WTC11 (cell line): ENCODE measurements at regions not wholly inside any gene's neighbourhood (a gene's known extent, or its start where the extent isn't known, plus 50 kb on each side); places are given as distances from the start of the nearest gene placed in this dataset.

ENCODE experiments used
- ATF2 ChIP-seq: sonication (generic); formaldehyde crosslinking; IDR thresholded peaks from 2 replicates; pipeline ENCODE4 v1.8.1; 2022; ENCODE audit warnings: low read depth, missing genetic modification reagents, borderline replicate concordance
- E2F4 ChIP-seq: sonication (generic); formaldehyde crosslinking; IDR thresholded peaks from 2 replicates; pipeline ENCODE4 v1.8.1; 2022; ENCODE audit warnings: low read depth, mild to moderate bottlenecking, moderate library complexity, missing genetic modification reagents, borderline replicate concordance
- E2F5 ChIP-seq: sonication (generic); formaldehyde crosslinking; IDR thresholded peaks from 2 replicates; pipeline ENCODE4 v1.8.1; 2022; ENCODE audit warnings: mild to moderate bottlenecking, moderate library complexity, missing genetic modification reagents
- ELF4 ChIP-seq: sonication (generic); formaldehyde crosslinking; IDR thresholded peaks from 2 replicates; pipeline ENCODE4 v1.8.1; 2022; ENCODE audit warnings: low read depth, mild to moderate bottlenecking, moderate library complexity, missing genetic modification reagents
- FOXP4 ChIP-seq: sonication (generic); formaldehyde crosslinking; IDR thresholded peaks from 2 replicates; pipeline ENCODE4 v1.8.0; 2022; ENCODE audit warnings: mild to moderate bottlenecking, missing genetic modification reagents
- GTF2I ChIP-seq: fragments of 250-450 bp; sonication (Bioruptor Pico); conservative IDR thresholded peaks from 2 replicates; pipeline ENCODE4 v1.4.0; 2021; ENCODE audit warnings: mild to moderate bottlenecking
- IRF1 ChIP-seq: sonication (generic); formaldehyde crosslinking; IDR thresholded peaks from 2 replicates; pipeline ENCODE4 v1.8.0; 2023; ENCODE audit warnings: missing genetic modification reagents
- JUN ChIP-seq: sonication (generic); formaldehyde crosslinking; IDR thresholded peaks from 2 replicates; pipeline ENCODE4 v1.8.0; 2023; ENCODE audit warnings: mild to moderate bottlenecking, missing genetic modification reagents
- KAT7 ChIP-seq: sonication (generic); formaldehyde crosslinking; IDR thresholded peaks from 2 replicates; pipeline ENCODE4 v1.8.1; 2023; ENCODE audit warnings: missing genetic modification reagents, mild to moderate bottlenecking, borderline replicate concordance
- MLX ChIP-seq: sonication (generic); formaldehyde crosslinking; IDR thresholded peaks from 2 replicates; pipeline ENCODE4 v1.8.1; 2023; ENCODE audit warnings: mild to moderate bottlenecking, missing genetic modification reagents, moderate library complexity
- MYBL2 ChIP-seq: sonication (generic); formaldehyde crosslinking; IDR thresholded peaks from 2 replicates; pipeline ENCODE4 v1.8.1; 2023; ENCODE audit warnings: mild to moderate bottlenecking, moderate library complexity, missing genetic modification reagents
- NFATC4 ChIP-seq: fragments of 250-450 bp; sonication (Bioruptor Pico); IDR thresholded peaks from 2 replicates; pipeline ENCODE4 v1.9.0; 2021; ENCODE audit warnings: mild to moderate bottlenecking
- NR3C1 ChIP-seq: sonication (generic); formaldehyde crosslinking; conservative IDR thresholded peaks from 2 replicates; pipeline ENCODE4 v1.8.1; 2023; ENCODE audit warnings: low read depth, mild to moderate bottlenecking, missing genetic modification reagents
- RELA ChIP-seq: sonication (generic); formaldehyde crosslinking; IDR thresholded peaks from 2 replicates; pipeline ENCODE4 v1.8.1; 2022; ENCODE audit warnings: missing genetic modification reagents, mild to moderate bottlenecking, borderline replicate concordance
- SMAD4 ChIP-seq: sonication (generic); formaldehyde crosslinking; IDR thresholded peaks from 2 replicates; pipeline ENCODE4 v1.8.0; 2022; ENCODE audit warnings: mild to moderate bottlenecking, missing genetic modification reagents
- TP53 ChIP-seq: sonication (generic); formaldehyde crosslinking; IDR thresholded peaks from 2 replicates; pipeline ENCODE4 v1.8.1; 2023; ENCODE audit warnings: mild to moderate bottlenecking, missing genetic modification reagents
- USF2 ChIP-seq: sonication (generic); formaldehyde crosslinking; IDR thresholded peaks from 2 replicates; pipeline ENCODE4 v1.8.1; 2023; ENCODE audit warnings: mild to moderate bottlenecking, missing genetic modification reagents, moderate library complexity
- ZBTB21 ChIP-seq: sonication (generic); formaldehyde crosslinking; IDR thresholded peaks from 2 replicates; pipeline ENCODE4 v1.8.1; 2023; ENCODE audit warnings: mild to moderate bottlenecking, missing genetic modification reagents, borderline replicate concordance
- ZNF232 ChIP-seq: sonication (generic); formaldehyde crosslinking; IDR thresholded peaks from 2 replicates; pipeline ENCODE4 v1.8.0; 2022; ENCODE audit warnings: mild to moderate bottlenecking, missing genetic modification reagents
- ZNF281 ChIP-seq: sonication (generic); formaldehyde crosslinking; IDR thresholded peaks from 2 replicates; pipeline ENCODE4 v1.8.0; 2023; ENCODE audit warnings: mild to moderate bottlenecking, missing genetic modification reagents
- ZNF396 ChIP-seq: fragments of 250-450 bp; sonication (Bioruptor Pico); IDR thresholded peaks from 2 replicates; pipeline ENCODE4 v1.8.0; 2021; ENCODE audit warnings: mild to moderate bottlenecking, moderate library complexity, borderline replicate concordance
- ZNF425 ChIP-seq: fragments of 250-450 bp; sonication (Bioruptor Pico); conservative IDR thresholded peaks from 2 replicates; pipeline ENCODE4 v1.9.0; 2021; ENCODE audit warnings: mild to moderate bottlenecking
- ZNF512 ChIP-seq: sonication (generic); formaldehyde crosslinking; IDR thresholded peaks from 2 replicates; pipeline ENCODE4 v1.8.1; 2022; ENCODE audit warnings: missing genetic modification reagents, borderline replicate concordance

- TF ChIP-seq ATF2 (CRISPR knock-in tag) = no peak
- no peak for TF ChIP-seq E2F4 (CRISPR knock-in tag)
- TF ChIP-seq USF2 (CRISPR knock-in tag) = no peak
- no peak for TF ChIP-seq ELF4 (CRISPR knock-in tag)
- TF ChIP-seq IRF1 (CRISPR knock-in tag) = no peak
- no peak for TF ChIP-seq NFATC4
- TF ChIP-seq MLX (CRISPR knock-in tag) = no peak
- 0 out of 2 replicates have a peak, but pooled peaks have one; percentile 65 for TF ChIP-seq SMAD4
- no peak for TF ChIP-seq E2F5
- TF ChIP-seq KAT7 (CRISPR knock-in tag) = no peak
- no peak for TF ChIP-seq MYBL2 (CRISPR knock-in tag)
- TF ChIP-seq TP53 = 0 out of 2 replicates have a peak, but pooled peaks have one; percentile 48
- no peak for TF ChIP-seq NR3C1 (CRISPR knock-in tag)
- peak; percentile 38; the same call in 1 of the 2 replicates for TF ChIP-seq FOXP4 (CRISPR knock-in tag)
- TF ChIP-seq JUN (CRISPR knock-in tag) = no peak
- TF ChIP-seq ZNF232 (CRISPR knock-in tag) = peak; percentile 82
- TF ChIP-seq ZNF281 (CRISPR knock-in tag) = no peak
- TF ChIP-seq GTF2I = no peak
- TF ChIP-seq ZNF396 (CRISPR knock-in tag) = no peak
- no peak for TF ChIP-seq RELA (CRISPR knock-in tag)
- no peak for TF ChIP-seq ZNF512 (CRISPR knock-in tag)
- no peak for TF ChIP-seq ZBTB21 (CRISPR knock-in tag)
- no peak for TF ChIP-seq ZNF425 (CRISPR knock-in tag)
Measured at GRCh38 chr2:30385327-30385726, 61.7 kb upstream of the LCLAT1 start (continued).
